DOHH2 (cell line): ENCODE measurements at regions not wholly inside any gene's neighbourhood (a gene's known extent, or its start where the extent isn't known, plus 50 kb on each side); places are given as distances from the start of the nearest gene placed in this dataset.

Experiments used
- EZH2phosphoT487 ChIP-seq: fragments of 200-600 bp; sonication (generic); IDR thresholded peaks from 2 replicates; pipeline ENCODE4 v1.6.1; 2017; ENCODE audit warnings: borderline replicate concordance, mild to moderate bottlenecking, antibody characterized with exemption, low read length, moderate library complexity, mixed read lengths
- TF ChIP-seq, protein P1 (sequence below): fragments of 200-600 bp; sonication (generic); IDR thresholded peaks from one replicate; pipeline ENCODE4 v1.5.1; 2014; ENCODE audit warnings: antibody characterized with exemption, mild to moderate bottlenecking, low read depth, low read length; ENCODE audit not compliant: poor library complexity, severe bottlenecking

GRCh38 chr2:56715683-56716082, 531.9 kb downstream of the CCDC85A start:
- TF ChIP-seq, protein P1, sequence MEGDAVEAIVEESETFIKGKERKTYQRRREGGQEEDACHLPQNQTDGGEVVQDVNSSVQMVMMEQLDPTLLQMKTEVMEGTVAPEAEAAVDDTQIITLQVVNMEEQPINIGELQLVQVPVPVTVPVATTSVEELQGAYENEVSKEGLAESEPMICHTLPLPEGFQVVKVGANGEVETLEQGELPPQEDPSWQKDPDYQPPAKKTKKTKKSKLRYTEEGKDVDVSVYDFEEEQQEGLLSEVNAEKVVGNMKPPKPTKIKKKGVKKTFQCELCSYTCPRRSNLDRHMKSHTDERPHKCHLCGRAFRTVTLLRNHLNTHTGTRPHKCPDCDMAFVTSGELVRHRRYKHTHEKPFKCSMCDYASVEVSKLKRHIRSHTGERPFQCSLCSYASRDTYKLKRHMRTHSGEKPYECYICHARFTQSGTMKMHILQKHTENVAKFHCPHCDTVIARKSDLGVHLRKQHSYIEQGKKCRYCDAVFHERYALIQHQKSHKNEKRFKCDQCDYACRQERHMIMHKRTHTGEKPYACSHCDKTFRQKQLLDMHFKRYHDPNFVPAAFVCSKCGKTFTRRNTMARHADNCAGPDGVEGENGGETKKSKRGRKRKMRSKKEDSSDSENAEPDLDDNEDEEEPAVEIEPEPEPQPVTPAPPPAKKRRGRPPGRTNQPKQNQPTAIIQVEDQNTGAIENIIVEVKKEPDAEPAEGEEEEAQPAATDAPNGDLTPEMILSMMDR, result no peak
- no peak for TF ChIP-seq EZH2phosphoT487
